ENCODE measurements at regions not wholly inside any gene's neighbourhood (a gene's known extent, or its start where the extent isn't known, plus 50 kb on each side); places are given as distances from the start of the nearest gene placed in this dataset.
"Not testable (repeated sequence)": the region's sequence is repeated elsewhere in the genome, so short reads cannot be mapped to it uniquely, and the experiment has no call there.

DNA sequence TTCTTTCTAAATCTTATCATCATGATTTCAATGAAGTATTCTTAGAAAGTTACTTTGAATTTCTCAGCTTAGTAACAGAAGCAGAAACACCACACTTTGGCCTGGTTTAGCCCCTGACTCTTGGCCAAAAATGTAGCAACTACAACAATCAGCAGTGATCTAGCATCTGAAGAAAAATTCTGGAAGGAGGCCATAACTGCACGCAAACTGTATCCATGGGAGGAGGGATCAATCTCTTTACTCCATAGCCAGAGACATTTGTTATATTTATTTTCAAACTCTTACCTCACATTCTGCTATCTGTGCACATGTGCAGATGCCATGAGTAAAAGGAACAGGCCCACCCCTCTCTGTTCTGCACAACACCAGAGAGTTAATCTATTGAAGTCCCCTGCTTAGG, 251.0 kb upstream of the P2RY1 start:
- DNase-seq: no peak

DNA sequence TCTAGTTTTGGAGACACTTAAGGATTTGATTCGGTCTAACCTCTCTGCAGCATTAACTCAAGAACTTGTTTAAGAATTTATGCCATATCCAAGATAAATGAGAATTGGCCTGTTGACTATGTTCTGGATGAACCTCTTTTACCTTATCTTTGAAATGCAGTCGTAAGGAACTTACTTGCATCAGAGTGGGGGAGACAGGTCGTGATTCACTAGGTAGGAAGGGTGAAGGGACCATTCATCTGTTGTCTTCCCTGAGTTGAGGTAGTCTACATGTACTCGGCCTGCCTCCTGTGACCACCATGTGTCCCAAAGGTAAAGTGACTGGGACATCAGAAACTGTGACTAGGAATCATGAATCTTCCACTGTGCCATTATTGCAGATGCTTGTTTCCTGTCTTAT, 248.0 kb upstream of the P2RY1 start:
- DNase-seq: no peak

DNA sequence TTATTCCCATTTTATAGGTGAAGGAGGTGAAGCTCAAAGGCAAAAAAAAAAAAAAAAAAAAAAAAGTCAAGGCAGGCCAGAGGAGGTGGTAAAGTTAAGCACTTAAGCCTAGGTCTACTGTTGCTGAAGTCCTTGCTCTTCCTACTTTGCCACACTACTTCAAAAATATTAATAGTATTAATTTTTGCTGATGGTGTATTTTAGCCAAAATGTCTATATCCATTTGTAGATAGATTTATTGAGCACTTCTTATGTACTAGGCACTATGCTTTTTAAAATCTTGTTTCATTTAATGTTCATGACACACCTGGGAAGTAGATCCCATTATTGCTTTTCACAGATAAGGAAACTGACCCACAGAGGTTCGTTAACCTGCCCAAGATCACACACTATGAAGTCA, 247.1 kb upstream of the P2RY1 start:
- DNase-seq: no peak

DNA sequence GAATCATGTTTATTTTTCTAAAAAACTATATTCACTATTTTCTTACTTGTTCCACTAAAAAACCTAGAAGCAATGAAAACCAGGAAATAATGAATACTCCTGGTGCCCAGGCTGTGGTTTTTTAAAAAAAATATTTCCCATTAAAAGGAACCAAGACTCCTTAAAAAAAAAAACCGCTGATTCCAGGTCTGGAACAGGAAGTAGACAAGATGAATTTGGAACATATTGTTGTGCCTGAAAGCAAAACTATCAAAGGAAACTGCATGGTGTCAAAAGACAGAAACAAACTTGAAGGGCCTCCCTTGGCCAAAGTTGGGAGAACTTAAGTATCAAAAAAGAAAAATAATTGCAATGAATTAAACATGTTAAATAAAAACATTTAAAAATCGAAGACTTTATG, 245.3 kb upstream of the P2RY1 start:
- DNase-seq: no peak

DNA sequence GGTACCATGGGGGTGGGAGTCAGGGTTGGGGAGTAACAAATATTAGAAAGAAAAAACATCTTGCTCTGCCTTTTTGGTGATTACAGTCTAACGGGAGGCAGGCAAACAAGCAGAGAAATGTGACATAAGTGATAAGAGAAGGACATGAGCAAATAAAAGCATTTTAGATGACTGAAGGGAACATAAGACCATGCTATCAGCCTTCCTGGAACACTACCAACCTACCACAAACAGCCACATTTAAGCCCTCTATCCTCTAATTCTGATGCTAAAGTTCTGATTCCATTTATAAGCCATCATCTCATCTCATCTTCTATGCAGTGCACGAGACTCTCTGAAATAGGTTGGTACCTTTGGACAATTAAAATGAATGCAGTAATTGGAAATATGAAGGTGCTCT, 243.4 kb upstream of the P2RY1 start:
- DNase-seq: no peak

DNA sequence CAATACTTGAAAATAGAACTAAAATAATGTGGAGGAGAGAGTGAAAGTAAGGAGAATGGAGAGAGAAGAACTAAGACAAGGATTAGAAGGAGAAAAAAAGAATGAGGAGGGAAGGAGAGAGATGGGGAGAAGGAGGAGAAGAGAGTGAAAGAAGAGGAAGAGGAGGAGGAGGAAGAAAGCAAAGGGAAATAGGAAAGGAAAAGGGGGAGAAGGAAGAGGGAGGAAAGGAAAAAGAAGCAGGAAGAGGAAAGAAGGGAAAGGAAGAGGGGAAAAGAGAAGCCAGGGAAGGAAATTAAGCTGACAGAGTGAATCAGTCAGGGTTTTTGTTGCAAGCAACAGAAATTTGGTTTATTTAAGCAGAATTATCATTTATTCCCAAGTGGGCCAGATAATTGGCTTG, 241.7 kb upstream of the P2RY1 start:
- no peak for DNase-seq

DNA sequence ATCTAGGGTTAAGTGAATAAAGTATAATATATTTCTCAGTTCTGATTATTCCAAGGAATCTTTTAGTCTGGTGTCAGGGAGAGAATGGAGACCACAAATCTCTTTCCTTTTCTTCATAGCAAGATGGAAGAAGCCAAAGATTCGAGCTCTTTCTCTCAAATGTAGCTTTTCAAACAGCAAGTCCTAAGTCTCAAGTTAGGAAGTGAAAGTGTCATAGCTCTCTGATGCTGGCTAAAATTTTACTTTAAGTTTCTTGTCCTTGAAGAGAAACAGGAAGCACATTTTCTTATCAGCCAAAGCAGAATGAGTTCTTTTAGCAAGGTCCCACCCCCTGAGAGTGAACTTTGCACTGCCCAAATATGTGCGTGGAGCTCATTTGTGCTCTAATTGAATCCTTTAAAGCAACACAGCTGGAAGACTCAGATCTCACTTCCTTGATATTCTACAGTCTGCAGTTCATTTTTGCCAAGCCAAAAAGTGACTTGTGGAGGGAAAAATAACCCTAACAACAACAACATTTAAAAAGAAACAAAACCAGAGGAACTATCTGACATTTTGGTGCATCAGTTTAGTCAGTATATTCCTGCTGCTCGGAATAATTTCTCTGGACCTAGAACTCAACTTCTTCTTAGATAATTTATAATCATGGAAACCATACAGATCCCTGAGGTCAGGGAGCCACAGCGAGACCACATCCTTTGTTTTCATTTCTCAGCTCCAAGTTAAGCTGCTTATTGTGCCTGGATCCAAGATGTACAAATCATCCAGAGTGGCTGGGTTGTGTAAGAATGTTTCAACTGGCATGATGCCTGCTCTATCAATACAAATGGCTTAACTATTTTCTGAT, 238.7 kb upstream of the P2RY1 start:
- no peak for DNase-seq

DNA sequence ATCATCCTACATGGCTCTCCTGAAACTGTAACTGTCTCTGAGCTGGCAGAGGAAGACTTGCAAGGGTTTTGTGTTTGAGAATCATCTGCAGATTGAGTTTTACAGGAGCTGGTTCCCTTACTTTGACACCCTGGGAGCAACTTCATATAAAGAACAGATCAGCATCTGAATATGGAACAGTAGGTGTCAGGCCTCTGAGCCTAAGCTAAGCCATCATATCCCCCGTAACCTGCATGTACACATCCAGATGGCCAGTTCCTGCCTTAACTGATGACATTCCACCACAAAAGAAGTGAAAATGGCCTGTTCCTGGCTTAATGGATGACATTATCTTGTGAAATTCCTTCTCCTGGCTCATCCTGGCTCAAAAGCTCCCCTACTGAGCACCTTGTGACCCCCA, 238.1 kb upstream of the P2RY1 start:
- DNase-seq: not testable (repeated sequence)

DNA sequence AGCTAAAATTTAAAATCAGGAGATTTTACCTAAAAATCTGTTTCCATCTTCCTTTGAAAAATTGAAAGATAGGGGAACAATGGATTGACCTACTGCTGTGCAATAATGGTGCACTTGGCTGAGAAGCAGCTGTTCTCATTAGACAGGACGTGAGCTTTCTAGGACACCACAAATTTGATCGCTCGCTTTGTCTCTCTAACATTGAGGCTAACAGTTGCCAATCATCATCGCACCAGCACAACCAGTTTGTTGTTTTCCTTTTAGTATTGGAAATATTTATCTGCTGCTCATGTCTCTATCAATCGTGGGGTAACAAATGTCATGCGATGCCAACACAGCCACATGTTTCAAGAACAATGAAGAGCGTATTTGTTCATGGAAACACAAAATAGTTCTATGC, 228.8 kb upstream of the P2RY1 start:
- DNase-seq: no peak

DNA sequence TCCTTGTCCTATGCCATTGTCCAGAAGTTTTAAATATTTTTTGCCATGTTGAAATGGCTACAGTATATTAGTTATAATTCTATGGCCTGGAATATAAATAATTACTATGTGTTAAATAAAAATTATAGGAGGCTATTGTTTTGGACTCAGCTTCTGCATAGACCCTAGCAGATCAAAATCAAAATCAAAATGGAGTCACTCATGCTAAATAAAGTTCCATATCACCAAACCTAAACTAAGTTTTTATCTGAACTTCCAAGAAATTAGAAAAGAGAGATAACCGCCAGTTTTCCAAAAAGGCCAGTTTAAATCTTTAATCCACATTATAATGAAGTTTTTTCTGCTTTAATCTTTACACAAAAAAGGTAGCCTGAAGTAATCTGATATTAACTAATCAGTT, 227.8 kb upstream of the P2RY1 start:
- DNase-seq: no peak

DNA sequence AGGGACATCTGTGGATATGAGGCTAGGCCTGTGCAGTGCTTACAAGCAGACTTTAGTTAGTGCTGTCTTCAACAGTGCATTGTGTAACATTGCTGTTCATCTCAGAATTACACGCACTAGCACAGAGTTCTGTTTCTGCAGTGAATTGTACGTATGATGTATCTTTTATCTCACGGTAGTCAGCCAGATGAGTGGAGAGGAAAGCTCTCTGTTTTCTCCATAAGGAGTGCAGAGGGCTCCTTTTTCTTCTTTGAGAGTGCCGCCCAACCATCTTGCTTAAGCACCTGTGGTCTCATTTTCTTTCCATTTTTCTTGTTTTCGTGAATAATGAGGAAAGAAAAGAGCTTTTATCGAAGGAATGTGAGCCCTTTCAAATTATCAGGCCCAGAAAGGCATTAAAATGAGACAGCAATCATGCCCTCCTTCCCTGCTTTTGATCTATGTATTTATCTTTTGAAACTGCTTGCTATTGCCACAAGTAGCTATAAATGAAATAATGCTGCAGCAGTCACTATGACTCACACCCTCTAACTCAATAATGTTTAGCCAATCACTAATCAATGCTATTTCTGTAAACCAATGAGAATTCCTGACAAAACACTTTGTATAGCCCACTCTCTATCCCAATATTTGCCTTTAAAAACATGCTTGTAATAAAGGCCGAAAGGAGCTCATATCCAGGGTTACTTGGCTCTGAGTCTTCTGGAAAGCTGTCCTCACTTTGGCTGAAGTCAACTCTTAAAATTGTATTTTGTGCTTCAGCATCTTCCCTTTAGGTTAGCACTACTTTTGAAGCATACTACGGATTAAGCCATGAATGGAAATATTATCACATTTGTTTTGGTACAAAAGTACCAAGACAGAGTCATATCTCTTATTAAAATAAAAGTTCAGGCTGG, 226.0 kb upstream of the P2RY1 start:
- no peak for DNase-seq

DNA sequence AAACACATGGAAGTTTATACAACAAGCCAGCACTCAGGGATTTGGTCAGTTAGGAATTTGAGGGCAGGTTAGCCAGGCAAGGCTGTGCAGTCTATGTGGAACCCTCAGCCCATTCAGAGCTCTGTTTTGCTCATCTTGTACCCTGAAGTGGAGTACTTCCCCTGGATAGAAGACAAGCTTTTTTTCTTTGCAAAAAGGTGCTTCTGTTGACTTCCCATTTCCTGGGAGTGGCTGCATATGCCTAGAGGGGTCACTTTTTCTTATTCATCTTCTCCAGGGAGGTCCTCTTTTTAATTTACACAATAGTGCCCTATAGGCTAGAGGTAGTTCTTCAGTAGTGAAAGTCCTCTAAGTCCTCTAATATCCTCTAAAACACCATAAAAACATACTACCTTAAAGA, 225.0 kb upstream of the P2RY1 start:
- no peak for DNase-seq

DNA sequence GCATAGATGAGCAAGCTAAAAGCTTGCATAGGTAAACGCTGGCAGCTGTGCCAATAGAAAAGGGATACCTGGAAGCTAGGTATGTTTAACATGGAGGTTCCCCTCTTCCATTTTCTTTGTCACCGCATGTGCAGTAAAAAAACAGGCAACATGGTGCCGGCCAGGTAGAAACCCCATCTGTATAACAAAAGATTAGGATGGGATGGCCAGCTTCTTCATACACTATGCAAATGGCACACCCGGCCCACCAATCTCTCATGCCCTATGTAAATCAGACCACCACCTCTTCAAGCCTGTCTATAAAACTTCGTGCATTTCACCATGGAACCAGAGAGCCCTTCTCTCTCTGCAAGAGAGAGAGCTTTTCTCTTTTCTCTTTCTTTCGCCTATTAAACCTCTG, 224.3 kb upstream of the P2RY1 start:
- no peak for DNase-seq

DNA sequence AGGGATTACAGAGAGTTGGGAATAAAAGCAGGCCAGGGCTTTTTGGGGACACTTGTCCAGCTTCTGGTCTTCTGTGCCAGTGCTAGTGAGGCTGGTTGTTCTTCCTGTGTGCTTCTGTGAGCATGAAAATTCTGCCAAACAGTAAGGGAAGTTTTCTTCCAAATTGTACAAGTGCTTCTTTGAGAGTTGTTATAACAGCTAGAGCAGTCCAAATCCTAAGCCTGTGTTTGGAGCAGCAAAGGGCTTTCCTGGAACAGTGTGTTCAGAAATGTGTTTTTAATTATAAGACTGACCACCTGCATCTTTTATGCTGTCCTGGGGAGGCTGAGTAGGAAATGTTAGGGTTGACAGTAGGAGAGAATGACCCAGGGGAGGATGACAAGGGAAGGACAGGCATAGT, 223.0 kb upstream of the P2RY1 start:
- no peak for DNase-seq

DNA sequence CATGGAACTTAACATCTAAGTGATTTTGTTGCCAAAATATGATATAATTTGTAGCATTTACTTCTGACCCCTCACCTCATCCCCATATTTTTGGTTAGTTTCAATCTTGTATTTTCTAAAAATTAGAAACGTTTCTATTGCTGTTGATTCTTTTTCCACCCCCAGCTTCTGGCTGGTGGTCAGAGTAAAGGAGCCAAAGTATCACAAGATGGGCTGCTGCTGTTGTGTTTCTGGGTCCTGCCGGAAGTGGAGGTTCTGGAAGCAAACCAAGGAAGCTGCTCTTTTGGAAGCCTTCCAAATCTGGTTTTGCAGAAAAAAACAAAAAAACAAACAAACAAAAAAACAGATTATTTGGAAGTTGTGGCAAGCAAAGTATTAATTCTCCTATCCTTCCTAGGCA, 221.1 kb upstream of the P2RY1 start:
- no peak for DNase-seq

DNA sequence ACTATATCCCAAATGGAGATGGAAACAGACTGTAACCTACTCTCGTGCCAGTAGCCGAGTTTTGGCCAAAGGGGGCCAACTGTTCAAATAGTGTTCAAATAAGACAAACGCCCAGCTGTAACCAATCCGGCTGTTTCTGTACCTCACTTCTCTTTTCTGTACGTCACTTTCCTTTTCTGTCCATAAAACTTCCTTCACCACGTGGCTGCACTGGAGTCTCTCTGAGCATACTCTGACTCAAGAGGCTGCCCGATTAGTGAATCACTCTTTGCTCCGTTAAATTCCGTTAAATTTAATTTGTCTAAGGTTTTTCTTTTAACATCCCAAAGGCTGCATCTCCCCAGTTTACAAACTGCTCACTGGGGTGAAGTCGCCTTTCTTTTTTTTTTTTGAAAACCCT, 219.2 kb upstream of the P2RY1 start:
- no peak for DNase-seq

DNA sequence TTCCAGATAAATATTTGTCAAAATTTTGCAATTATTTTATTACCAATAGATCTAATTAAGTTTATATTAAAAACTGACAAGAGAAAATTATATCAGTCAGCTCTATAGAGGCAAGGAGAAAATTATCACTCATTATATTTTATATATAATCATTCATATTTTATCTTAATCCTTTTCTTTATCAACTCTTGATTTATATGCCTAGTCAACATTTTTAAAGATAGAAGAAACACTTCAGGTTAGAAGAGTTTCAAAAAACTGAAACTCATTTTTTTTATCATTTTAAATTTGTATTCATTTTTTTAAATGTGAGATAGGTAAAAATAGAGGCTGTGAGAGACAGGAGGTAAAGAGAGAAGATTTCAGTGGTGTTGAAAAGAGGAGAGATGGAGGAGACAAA, 217.3 kb upstream of the P2RY1 start:
- DNase-seq: no peak

DNA sequence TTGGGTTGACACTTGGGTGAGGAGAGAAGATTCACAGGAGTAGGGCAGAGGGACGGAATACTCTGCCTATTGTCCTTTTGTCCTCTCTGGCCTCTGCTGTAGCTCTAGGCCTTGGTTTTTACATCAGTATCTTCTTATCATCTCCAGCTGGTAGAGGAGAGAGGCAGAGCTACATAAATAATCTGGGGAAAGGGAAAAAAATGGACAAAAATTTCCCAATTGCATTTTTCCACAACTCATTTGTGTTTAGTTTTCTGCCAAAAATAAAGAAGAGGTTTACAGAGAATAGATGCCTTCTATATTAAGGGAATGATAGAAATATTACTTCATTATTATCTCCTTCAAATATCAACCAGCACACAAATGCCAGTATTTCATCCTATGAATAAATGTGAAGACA, 216.4 kb upstream of the P2RY1 start:
- no peak for DNase-seq

DNA sequence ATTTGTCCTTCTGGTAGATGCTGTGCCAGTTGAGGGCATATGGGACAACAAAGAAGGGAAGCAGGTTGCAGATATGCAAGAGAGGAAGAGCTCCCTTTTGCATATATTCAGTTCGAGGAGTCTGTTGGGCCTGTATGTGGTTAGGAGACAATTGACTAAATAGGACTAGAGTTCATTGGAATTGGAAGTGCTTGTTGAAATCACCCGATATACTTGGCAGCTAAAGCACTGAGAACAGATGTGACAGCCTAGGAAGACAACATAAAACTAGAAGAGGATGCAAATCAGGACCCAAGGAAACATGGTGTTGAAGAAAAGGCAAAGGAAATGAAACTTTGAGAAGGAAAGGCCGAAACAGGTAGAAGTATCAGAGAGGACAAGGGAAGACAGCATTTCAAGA, 215.2 kb upstream of the P2RY1 start:
- no peak for DNase-seq

DNA sequence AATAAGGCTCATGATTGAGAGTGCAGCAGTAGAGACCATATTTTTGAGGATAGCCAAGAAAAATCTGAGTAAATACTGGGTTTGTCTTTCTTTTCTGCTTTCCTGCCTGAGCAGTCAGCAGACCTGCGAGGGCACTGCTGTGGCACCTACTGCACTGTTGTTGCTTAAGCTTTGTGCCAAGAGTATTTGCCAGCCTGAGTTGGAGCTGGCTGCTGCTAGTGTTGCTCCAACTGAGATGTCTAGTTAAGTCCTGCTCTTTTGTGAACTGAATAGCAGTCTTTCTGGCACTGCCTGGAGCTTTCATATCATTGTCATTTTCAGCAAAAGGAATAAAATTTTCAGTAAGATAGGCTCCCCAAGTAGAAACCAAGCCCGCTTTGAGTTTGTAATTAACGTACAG, 214.5 kb upstream of the P2RY1 start:
- no peak for DNase-seq

DNA sequence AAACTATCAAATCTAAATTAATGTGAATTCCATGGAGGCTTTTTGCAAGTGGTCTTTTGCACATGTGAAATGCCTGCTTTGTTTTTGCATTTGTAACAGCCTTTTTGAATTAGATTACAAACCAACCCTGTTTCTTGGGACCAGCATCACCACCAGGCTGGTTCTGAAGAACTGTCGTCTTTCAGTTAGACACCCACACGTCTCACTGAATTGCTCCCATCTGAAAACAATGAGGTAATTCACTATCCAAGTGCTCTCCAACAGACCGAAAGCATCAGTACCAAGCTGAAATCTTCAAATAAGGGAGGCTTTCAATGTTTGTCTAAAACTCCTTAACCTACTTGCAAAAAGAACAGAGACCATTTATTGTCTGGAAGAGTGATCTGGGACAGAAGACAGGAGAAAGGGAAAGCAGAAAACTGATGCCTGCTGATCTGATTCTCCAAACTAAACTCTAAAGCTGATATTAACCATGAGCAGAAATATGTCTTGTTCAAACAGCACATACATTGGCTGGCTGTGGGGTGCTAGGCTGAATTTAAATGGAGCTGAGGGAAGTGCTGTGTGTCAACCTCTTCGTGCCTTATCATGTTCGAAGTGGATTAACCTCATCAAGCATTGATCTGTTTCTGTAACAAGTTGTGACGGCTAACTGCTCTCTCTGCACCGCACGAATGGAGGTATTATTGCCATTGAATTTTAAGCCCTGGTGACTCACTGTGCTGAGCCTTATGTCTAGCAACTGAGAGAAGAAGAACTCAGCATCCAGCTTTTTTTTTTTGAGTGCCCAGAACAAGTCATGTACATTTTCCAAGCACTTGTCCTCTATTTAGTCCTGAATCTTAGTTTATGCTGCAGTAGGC, 213.7 kb upstream of the P2RY1 start:
- DNase-seq: no peak

DNA sequence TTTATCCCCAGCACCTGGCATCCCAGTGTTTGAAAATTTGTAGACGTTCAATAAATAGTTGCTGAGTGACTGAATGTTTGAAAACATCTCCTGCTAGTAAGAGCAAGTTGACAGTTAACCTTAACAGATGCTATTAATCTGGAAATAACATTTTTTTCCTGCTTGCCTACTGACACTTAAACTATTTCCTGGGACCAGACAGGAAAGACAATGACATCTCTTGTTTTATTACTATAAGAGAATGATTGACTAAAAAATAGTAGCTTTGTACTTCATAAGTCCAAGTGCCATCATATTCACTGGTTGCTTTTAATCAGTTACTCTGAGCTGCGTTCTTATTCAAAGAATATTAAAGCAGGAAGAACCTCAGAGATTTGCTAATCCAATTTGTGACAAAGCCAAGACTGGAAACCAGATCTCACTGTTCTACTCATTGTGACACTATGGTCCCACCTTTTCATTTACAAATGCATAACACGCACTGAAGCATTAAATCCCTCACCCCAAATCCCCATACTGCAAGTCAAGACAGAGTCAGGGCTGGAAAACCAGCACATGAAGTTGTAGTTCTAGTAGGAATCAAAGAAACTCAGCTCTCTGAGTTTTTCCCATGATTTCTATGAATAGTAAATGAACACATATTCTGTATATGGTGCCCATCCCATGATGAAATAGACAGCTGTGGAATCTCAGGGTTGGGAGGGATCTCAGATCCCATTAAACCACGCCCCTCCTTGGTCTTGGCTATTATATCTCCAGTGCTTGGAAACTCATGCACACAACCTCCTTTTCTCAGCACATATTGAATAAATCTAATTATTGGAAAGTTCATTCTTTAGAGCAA, 212.7 kb upstream of the P2RY1 start:
- no peak for DNase-seq

DNA sequence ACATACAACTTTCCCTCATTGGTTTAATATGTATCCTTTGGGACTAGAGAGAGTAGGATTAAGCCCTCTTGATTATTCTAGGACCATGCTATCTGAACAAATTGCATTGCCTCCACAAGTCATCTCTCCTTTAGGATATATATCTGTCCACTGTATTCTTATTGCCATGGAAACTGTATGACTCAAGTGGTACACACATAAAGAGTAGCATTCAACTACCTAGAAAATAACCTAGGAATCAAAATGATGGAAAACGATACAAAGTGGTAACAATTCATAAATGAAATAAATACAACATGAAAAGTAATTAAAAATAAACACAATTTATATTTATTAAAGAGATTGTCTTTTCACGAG, 212.1 kb upstream of the P2RY1 start:
- no peak for DNase-seq
